ENCODE measurements at regions not wholly inside any gene's neighbourhood (a gene's known extent, or its start where the extent isn't known, plus 50 kb on each side); places are given as distances from the start of the nearest gene placed in this dataset.
"Not testable (repeated sequence)": the region's sequence is repeated elsewhere in the genome, so short reads cannot be mapped to it uniquely, and the experiment has no call there.

GRCh38 chr4:20074450-20074849, 177.3 kb upstream of the SLIT2 start:
- TF ChIP-seq, protein P1, sequence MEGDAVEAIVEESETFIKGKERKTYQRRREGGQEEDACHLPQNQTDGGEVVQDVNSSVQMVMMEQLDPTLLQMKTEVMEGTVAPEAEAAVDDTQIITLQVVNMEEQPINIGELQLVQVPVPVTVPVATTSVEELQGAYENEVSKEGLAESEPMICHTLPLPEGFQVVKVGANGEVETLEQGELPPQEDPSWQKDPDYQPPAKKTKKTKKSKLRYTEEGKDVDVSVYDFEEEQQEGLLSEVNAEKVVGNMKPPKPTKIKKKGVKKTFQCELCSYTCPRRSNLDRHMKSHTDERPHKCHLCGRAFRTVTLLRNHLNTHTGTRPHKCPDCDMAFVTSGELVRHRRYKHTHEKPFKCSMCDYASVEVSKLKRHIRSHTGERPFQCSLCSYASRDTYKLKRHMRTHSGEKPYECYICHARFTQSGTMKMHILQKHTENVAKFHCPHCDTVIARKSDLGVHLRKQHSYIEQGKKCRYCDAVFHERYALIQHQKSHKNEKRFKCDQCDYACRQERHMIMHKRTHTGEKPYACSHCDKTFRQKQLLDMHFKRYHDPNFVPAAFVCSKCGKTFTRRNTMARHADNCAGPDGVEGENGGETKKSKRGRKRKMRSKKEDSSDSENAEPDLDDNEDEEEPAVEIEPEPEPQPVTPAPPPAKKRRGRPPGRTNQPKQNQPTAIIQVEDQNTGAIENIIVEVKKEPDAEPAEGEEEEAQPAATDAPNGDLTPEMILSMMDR (conservative IDR thresholded peaks at IDR 0.05), result no peak
- no peak for DNase-seq (ENCODE audit: low read depth, low spot score)
- no peak overlapping the region for H3K4me3 Mint-ChIP-seq
- H3K4me1 Mint-ChIP-seq, result no peaks in the 10 kb centered on the region
- H3K27me3 Mint-ChIP-seq (ENCODE audit: low read depth), result no peaks in the 10 kb centered on the region
- no peaks in the 10 kb centered on the region for H3K36me3 Mint-ChIP-seq (ENCODE audit: low read depth)
- no peak overlapping the region for H3K27ac Mint-ChIP-seq (ENCODE audit: unreplicated experiment)
- H3K9me3 Mint-ChIP-seq, result peaks cover 3% of the 10 kb centered on the region

DNA sequence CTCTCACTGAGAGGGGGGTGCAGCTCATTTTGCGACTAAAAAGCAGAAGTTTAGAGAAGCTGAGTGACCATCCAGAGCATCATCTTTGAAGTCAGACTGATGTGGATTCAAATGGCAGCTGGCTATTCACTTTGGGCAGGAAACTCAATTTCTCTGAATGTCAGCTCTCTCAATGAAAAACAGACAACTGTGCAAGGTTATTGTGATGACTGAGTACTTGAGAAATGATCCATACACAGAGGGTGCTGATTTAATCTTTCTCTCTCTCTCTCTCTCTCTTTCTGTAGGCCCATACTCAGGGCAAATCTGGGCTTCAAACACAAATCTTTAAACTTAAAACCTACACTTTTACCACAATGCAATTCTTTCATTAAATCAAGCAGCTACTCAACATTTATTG, 185.8 kb upstream of the SLIT2 start:
- TF ChIP-seq, protein P1 (conservative IDR thresholded peaks at IDR 0.05), result no peak
- no peak for DNase-seq (ENCODE audit: low read depth, low spot score)
- no peaks in the 10 kb centered on the region for H3K36me3 Mint-ChIP-seq (ENCODE audit: low read depth)
- no peaks in the 10 kb centered on the region for H3K27me3 Mint-ChIP-seq (ENCODE audit: low read depth)
- H3K4me3 Mint-ChIP-seq, result no peak overlapping the region
- peaks cover 3% of the 10 kb centered on the region for H3K9me3 Mint-ChIP-seq
- H3K27ac Mint-ChIP-seq (ENCODE audit: unreplicated experiment), result no peak overlapping the region
- H3K4me1 Mint-ChIP-seq, result no peaks in the 10 kb centered on the region

DNA sequence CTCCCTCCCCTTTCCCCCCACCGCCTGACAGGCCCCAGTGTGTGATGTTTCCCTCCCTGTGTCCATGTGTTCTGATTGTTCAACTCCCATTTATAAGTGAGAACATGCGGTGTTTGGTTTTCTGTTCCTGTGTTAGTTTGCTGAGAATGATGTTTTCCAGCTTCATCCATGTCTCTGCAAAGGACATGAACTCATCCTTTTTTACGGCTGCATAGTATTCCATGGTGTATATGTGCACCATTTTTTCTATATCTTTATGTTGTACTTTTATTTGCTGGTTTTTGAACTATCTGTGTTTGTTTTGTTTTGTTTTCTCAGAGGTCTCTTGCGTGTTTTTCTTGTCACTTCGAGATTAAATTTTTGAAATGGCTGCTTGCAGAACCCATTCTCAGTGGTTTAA, 188.8 kb upstream of the SLIT2 start:
- not testable (repeated sequence) for H3K27ac Mint-ChIP-seq (ENCODE audit: unreplicated experiment); DNase-seq (ENCODE audit: low read depth, low spot score); H3K4me1 Mint-ChIP-seq; H3K36me3 Mint-ChIP-seq (ENCODE audit: low read depth); H3K9me3 Mint-ChIP-seq; H3K4me3 Mint-ChIP-seq; H3K27me3 Mint-ChIP-seq (ENCODE audit: low read depth)

DNA sequence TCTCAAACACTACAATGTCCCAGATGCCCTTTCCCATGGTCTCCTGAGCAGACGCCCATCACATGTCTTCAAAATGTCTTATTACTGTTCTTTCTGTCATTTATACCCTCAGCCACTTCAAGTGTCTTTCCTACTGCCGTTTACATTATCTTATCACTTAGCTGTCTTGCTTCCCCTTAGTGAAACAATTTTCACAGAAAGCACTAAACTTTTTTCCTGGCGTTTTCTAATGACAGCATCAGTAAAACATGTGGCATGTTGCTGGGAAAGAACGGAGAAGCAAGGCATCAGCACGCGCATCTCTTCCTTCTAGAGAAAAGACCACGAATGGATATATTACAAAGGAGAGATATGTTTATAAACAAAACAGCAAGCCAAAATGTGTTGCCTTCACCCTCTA, 189.7 kb upstream of the SLIT2 start:
- H3K36me3 Mint-ChIP-seq (ENCODE audit: low read depth), result no peaks in the 10 kb centered on the region
- H3K4me3 Mint-ChIP-seq, result no peak overlapping the region
- TF ChIP-seq, protein P1 (conservative IDR thresholded peaks at IDR 0.05), result no peak
- no peaks in the 10 kb centered on the region for H3K27me3 Mint-ChIP-seq (ENCODE audit: low read depth)
- H3K9me3 Mint-ChIP-seq, result peaks cover 3% of the 10 kb centered on the region
- no peak overlapping the region for H3K27ac Mint-ChIP-seq (ENCODE audit: unreplicated experiment)
- DNase-seq (ENCODE audit: low read depth, low spot score), result no peak
- no peaks in the 10 kb centered on the region for H3K4me1 Mint-ChIP-seq

GRCh38 chr4:20050768-20051167, 200.9 kb upstream of the SLIT2 start:
- Mint-ChIP-seq H3K36me3 (ENCODE audit: low read depth) (no peaks in the 10 kb centered on the region), H3K4me1 (no peaks in the 10 kb centered on the region), H3K4me3 (no peak overlapping the region), H3K9me3 (no peaks in the 10 kb centered on the region), H3K27me3 (ENCODE audit: low read depth) (no peaks in the 10 kb centered on the region), H3K27ac (ENCODE audit: unreplicated experiment) (no peak overlapping the region)
- TF ChIP-seq, protein P1 (conservative IDR thresholded peaks at IDR 0.05), result no peak
- no peak for DNase-seq (ENCODE audit: low read depth, low spot score)

DNA sequence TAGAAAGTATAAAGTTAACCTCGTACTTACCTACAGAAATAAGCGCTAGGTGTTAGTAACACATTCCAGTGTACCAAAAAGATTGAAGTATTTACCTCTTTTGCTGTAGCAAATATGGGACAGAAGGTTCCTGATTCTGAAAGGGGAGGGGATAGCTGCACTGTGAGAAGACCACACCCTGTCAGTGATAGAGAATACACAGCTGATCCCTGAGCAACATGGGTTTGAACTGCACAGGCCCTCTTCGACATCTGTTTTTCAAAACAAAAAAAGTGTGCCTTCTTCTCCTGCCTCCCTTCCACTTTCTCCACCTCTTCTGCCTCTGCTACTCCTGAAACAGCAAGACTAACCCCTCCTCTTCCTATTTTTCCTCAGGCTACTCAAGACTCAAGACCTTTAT, 201.8 kb upstream of the SLIT2 start:
- Mint-ChIP-seq H3K4me1 (peaks cover 7% of the 10 kb centered on the region), H3K9me3 (no peaks in the 10 kb centered on the region), H3K4me3 (no peak overlapping the region), H3K36me3 (ENCODE audit: low read depth) (no peaks in the 10 kb centered on the region), H3K27me3 (ENCODE audit: low read depth) (no peaks in the 10 kb centered on the region), H3K27ac (ENCODE audit: unreplicated experiment) (no peak overlapping the region)
- TF ChIP-seq, protein P1 (conservative IDR thresholded peaks at IDR 0.05), result no peak
- DNase-seq (ENCODE audit: low read depth, low spot score), result no peak
